ENCODE measurements at regions not wholly inside any gene's neighbourhood (a gene's known extent, or its start where the extent isn't known, plus 50 kb on each side); places are given as distances from the start of the nearest gene placed in this dataset.

DNA sequence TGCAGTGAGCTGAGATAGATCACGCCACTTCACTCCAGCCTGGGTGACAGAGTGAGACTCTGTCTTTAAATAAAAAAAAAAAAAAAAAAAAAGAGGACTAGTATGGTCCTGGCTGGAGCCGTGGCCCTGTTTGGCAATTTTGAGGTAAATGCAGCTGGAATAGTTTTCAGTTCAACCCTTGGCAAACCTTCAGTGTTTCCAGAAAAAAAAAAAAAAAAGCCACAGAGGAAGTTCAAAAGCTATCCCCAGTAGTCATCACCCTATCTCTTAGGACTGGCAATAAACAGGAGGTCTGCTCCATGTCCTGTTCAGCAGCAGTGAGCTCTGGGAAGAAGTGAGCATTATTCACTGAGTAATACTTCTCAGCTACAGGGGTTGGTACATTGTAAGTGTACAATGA, 56.8 kb upstream of the ERRFI1 start:
- peak; percentile 94 for DNase-seq (ENCODE audit: low read depth)
- TF ChIP-seq, protein P1, sequence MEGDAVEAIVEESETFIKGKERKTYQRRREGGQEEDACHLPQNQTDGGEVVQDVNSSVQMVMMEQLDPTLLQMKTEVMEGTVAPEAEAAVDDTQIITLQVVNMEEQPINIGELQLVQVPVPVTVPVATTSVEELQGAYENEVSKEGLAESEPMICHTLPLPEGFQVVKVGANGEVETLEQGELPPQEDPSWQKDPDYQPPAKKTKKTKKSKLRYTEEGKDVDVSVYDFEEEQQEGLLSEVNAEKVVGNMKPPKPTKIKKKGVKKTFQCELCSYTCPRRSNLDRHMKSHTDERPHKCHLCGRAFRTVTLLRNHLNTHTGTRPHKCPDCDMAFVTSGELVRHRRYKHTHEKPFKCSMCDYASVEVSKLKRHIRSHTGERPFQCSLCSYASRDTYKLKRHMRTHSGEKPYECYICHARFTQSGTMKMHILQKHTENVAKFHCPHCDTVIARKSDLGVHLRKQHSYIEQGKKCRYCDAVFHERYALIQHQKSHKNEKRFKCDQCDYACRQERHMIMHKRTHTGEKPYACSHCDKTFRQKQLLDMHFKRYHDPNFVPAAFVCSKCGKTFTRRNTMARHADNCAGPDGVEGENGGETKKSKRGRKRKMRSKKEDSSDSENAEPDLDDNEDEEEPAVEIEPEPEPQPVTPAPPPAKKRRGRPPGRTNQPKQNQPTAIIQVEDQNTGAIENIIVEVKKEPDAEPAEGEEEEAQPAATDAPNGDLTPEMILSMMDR (conservative IDR thresholded peaks at IDR 0.05; ENCODE audit: low read length) = no peak
- no peak overlapping the region for H3K4me3 ChIP-seq (ENCODE audit: low read length)

DNA sequence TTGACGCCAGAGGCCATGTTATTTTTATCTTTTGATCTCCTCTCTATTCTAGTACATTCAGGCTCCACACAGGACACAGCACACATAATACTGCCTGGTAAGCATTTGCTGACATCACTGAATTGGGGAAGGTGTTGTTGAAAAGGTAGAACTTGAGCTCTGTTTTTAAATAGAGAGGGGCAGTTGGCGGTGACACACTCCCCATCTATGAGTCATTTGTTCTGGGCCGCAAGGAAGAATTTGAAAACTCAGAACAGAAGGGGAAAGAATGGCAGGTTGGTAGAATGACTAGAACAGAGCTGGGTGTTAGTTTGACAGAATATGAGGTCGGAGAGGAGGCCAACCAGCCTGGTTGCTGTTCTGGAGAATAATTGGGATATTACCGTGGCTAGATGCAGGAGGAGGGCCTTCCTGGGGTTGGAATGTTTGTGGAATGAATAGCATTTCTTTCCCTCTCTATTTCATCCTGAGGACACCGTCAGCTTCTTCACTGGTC, 52.1 kb upstream of the ERRFI1 start:
- peak; percentile 83 for DNase-seq (ENCODE audit: low read depth)
- TF ChIP-seq, protein P1 (conservative IDR thresholded peaks at IDR 0.05; ENCODE audit: low read length) = no peak
- no peak overlapping the region for H3K4me3 ChIP-seq (ENCODE audit: low read length)

DNA sequence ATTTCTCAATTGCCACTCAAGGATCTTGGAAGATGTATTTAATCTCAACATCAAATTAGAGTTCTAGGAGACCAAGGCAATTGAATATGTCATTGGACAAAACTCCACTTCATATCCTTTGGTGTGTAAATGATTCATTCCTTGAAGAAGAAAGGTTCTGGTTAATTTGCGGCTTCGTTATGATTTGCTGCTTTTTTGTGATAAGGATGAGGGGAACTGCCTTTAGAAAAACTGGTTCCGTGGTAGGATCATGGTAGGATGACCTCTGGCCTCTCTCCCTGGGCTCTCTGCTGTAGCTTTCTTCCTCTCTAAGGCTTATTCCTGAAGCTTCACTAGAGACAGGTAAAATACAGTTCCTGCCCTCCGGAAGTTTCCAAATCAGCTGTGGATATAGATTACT, 51.5 kb upstream of the ERRFI1 start:
- H3K4me3 ChIP-seq (ENCODE audit: low read length) = no peak overlapping the region
- DNase-seq (ENCODE audit: low read depth) = no peak
- TF ChIP-seq, protein P1 (conservative IDR thresholded peaks at IDR 0.05; ENCODE audit: low read length) = no peak

DNA sequence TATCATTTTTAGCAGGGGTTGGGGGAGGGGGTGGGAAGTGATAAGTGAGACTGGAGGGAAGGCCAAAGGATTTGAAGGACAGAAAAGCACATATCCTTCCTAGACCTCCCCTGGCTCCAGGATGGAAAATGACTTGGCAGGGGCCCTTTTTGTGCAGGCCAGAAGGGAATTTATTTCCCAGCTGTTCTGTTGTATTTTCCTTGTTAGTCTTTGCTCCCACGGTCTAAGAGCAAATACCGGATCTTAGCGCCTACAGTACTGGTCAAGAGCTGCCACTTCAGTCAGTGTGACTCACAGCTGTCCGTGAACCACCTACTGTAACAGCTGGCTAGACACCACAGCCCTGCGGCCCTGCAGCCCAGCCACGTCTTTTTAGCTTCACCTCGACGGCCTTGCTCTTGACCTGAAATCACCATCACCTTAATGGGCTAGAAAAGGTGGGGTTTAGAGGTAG, 51.0 kb upstream of the ERRFI1 start:
- DNase-seq (ENCODE audit: low read depth) = peak; percentile 90

DNA sequence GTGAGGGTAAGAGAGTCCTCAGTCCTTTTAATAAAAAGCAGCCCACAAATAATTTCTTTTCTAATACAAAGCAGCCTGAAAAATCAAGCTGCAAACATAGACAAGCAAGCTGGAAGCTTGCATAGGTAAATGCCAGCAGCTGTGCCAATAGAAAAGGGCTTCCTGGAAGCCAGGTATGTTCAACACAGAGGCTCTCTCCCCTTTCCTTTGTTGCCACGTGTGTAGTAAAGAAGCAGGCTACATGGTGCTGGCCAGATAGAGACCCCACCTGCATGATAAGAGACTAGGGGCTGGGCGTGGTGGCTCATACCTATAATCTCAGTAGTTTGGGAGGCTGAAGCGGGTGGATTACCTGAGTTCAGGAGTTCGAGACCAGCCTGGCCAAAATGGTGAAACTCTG, 50.1 kb upstream of the ERRFI1 start:
- TF ChIP-seq, protein P1 (conservative IDR thresholded peaks at IDR 0.05; ENCODE audit: low read length) = no peak
- DNase-seq (ENCODE audit: low read depth) = no peak
- H3K4me3 ChIP-seq (ENCODE audit: low read length) = no peak overlapping the region

More for the DNA sequence above, 51.0 kb upstream of the ERRFI1 start:
- TF ChIP-seq, protein P1 (conservative IDR thresholded peaks at IDR 0.05; ENCODE audit: low read length) = no peak
- no peak overlapping the region for H3K4me3 ChIP-seq (ENCODE audit: low read length)

Data from AG10803 (cell line).